ENCODE measurements at regions not wholly inside any gene's neighbourhood (a gene's known extent, or its start where the extent isn't known, plus 50 kb on each side); places are given as distances from the start of the nearest gene placed in this dataset.

- no peak overlapping the region for H3K9ac ChIP-seq (ENCODE audit: insufficient read depth in 1 of 2, low read length in 2 of 2)
- no peak overlapping the region for H3K27ac ChIP-seq (ENCODE audit: low read depth in 1 of 2, low read length in 1 of 2)
- no peak overlapping the region for H3K4me3 ChIP-seq
- TF ChIP-seq CTCF (IDR thresholded peaks at IDR 0.05; ENCODE audit: control extremely low read depth, extremely low read depth) = no peak
- no peaks in the 10 kb centered on the region for H3K27me3 ChIP-seq (ENCODE audit: control insufficient read depth in 3 of 3, insufficient read depth in 3 of 3, low read length in 2 of 3)
- ATAC-seq (ENCODE audit: insufficient read depth, low FRiP score) (no peak), DNase-seq (no peak)
- 87 to 88% methylated on average over 4 of the region's 4 CpGs for WGBS, 2 donors
- no peaks in the 10 kb centered on the region for H3K36me3 ChIP-seq (ENCODE audit: control insufficient read depth in 4 of 4, insufficient read depth in 4 of 4, low read length in 4 of 4)
- no peaks in the 10 kb centered on the region for H3K4me1 ChIP-seq (ENCODE audit: control insufficient read depth in 5 of 5, insufficient read depth in 5 of 5, low read length in 5 of 5)
- H3K9me3 ChIP-seq (ENCODE audit: control insufficient read depth in 4 of 4, insufficient read depth in 3 of 4, low read length in 3 of 4) = peaks cover 0 to 2% (median 0%) of the 10 kb centered on the region in 4 donors
Measured at GRCh38 chr12:91601054-91601453, 418.4 kb upstream of the DCN start.

- no peak for TF ChIP-seq CTCF (IDR thresholded peaks at IDR 0.05; ENCODE audit: control extremely low read depth, extremely low read depth)
- no peak overlapping the region for H3K9ac ChIP-seq (ENCODE audit: insufficient read depth in 1 of 2, low read length in 2 of 2)
- H3K27ac ChIP-seq (ENCODE audit: low read depth in 1 of 2, low read length in 1 of 2) = no peak overlapping the region
- H3K4me1 ChIP-seq (ENCODE audit: control insufficient read depth in 5 of 5, insufficient read depth in 5 of 5, low read length in 5 of 5) = no peaks in the 10 kb centered on the region
- no peak for ATAC-seq (ENCODE audit: insufficient read depth, low FRiP score)
- no peak for DNase-seq
- H3K9me3 ChIP-seq (ENCODE audit: control insufficient read depth in 4 of 4, insufficient read depth in 3 of 4, low read length in 3 of 4) = peaks cover 0 to 2% (median 0%) of the 10 kb centered on the region in 4 donors
- H3K36me3 ChIP-seq (ENCODE audit: control insufficient read depth in 4 of 4, insufficient read depth in 4 of 4, low read length in 4 of 4) = no peaks in the 10 kb centered on the region
- H3K4me3 ChIP-seq = no peak overlapping the region
- no peaks in the 10 kb centered on the region for H3K27me3 ChIP-seq (ENCODE audit: control insufficient read depth in 3 of 3, insufficient read depth in 3 of 3, low read length in 2 of 3)
- 66% methylated on average over 1 of the region's 1 CpG for WGBS, 2 donors
Measured at GRCh38 chr12:91594715-91595114, 412.1 kb upstream of the DCN start.

GRCh38 chr12:91591639-91591987 is 409.0 kb upstream of the DCN start:
- Histone ChIP-seq H3K9me3 (ENCODE audit: control insufficient read depth in 4 of 4, insufficient read depth in 3 of 4, low read length in 3 of 4) (no peaks in the 10 kb centered on the region), H3K4me1 (ENCODE audit: control insufficient read depth in 5 of 5, insufficient read depth in 5 of 5, low read length in 5 of 5) (peaks cover 0 to 2% (median 0%) of the 10 kb centered on the region in 5 donors), H3K9ac (ENCODE audit: insufficient read depth in 1 of 2, low read length in 2 of 2) (no peak overlapping the region), H3K36me3 (ENCODE audit: control insufficient read depth in 4 of 4, insufficient read depth in 4 of 4, low read length in 4 of 4) (no peaks in the 10 kb centered on the region), H3K27ac (ENCODE audit: low read depth in 1 of 2, low read length in 1 of 2) (no peak overlapping the region), H3K4me3 (no peak overlapping the region), H3K27me3 (ENCODE audit: control insufficient read depth in 3 of 3, insufficient read depth in 3 of 3, low read length in 2 of 3) (no peaks in the 10 kb centered on the region)
- TF ChIP-seq CTCF (IDR thresholded peaks at IDR 0.05; ENCODE audit: control extremely low read depth, extremely low read depth) = no peak
- 0 to 45% methylated on average over 1 of the region's 1 CpG for WGBS, 2 donors
- DNase-seq (no peak), ATAC-seq (ENCODE audit: insufficient read depth, low FRiP score) (no peak)

- H3K36me3 ChIP-seq (ENCODE audit: control insufficient read depth in 4 of 4, insufficient read depth in 4 of 4, low read length in 4 of 4) = no peaks in the 10 kb centered on the region
- H3K9me3 ChIP-seq (ENCODE audit: control insufficient read depth in 4 of 4, insufficient read depth in 3 of 4, low read length in 3 of 4) = no peaks in the 10 kb centered on the region
- H3K27me3 ChIP-seq (ENCODE audit: control insufficient read depth in 3 of 3, insufficient read depth in 3 of 3, low read length in 2 of 3) = no peaks in the 10 kb centered on the region
- TF ChIP-seq CTCF (IDR thresholded peaks at IDR 0.05; ENCODE audit: control extremely low read depth, extremely low read depth) = no peak
- no peak overlapping the region for H3K9ac ChIP-seq (ENCODE audit: insufficient read depth in 1 of 2, low read length in 2 of 2)
- WGBS, 2 donors = 89 to 92% methylated on average over 1 of the region's 1 CpG
- no peak overlapping the region for H3K27ac ChIP-seq (ENCODE audit: low read depth in 1 of 2, low read length in 1 of 2)
- H3K4me1 ChIP-seq (ENCODE audit: control insufficient read depth in 5 of 5, insufficient read depth in 5 of 5, low read length in 5 of 5) = peaks cover 0 to 2% (median 0%) of the 10 kb centered on the region in 5 donors
- ATAC-seq (ENCODE audit: insufficient read depth, low FRiP score) (no peak), DNase-seq (no peak)
- H3K4me3 ChIP-seq = no peak overlapping the region
Measured at GRCh38 chr12:91590966-91591638, 408.5 kb upstream of the DCN start.
